ENCODE measurements at regions not wholly inside any gene's neighbourhood (a gene's known extent, or its start where the extent isn't known, plus 50 kb on each side); places are given as distances from the start of the nearest gene placed in this dataset.

- H3K36me3 ChIP-seq (ENCODE audit: low read depth, missing control alignments): no peaks in the 10 kb centered on the region
- H3K27ac ChIP-seq: peak overlapping the region; percentile 55 to 82
- DNase-seq: no peak
- H3K27me3 ChIP-seq: no peaks in the 10 kb centered on the region
- no peak for TF ChIP-seq CTCF (IDR thresholded peaks at IDR 0.05)
- no peak for TF ChIP-seq POLR2A (IDR thresholded peaks at IDR 0.05)
- intact Hi-C loops (cut with DNase I; ENCODE audit: low total_unique reads): no loop called here
- H3K9me3 ChIP-seq: no peaks in the 10 kb centered on the region
- WGBS, 2 donors: 31 to 32% methylated on average over 9 of the region's 9 CpGs
- H3K4me3 ChIP-seq: no peak overlapping the region
- H3K4me1 ChIP-seq: peaks cover 39% of the 10 kb centered on the region
Observed at GRCh38 chr10:21314111-21314626, 211.3 kb downstream of the SKIDA1 start.

- H3K4me1 ChIP-seq: peaks cover 36% of the 10 kb centered on the region
- no peak for DNase-seq
- no peaks in the 10 kb centered on the region for H3K9me3 ChIP-seq
- peak overlapping the region; percentile 55 to 82 for H3K27ac ChIP-seq
- no peak for TF ChIP-seq POLR2A (IDR thresholded peaks at IDR 0.05)
- TF ChIP-seq CTCF (IDR thresholded peaks at IDR 0.05): no peak
- intact Hi-C loops (cut with DNase I; ENCODE audit: low total_unique reads): no loop called here
- H3K27me3 ChIP-seq: no peaks in the 10 kb centered on the region
- no peaks in the 10 kb centered on the region for H3K36me3 ChIP-seq (ENCODE audit: low read depth, missing control alignments)
- no peak overlapping the region for H3K4me3 ChIP-seq
- 69 to 84% methylated on average over 7 of the region's 7 CpGs for WGBS, 2 donors
Observed at GRCh38 chr10:21313691-21314090, 211.8 kb downstream of the SKIDA1 start.

- Histone ChIP-seq H3K4me3 (no peak overlapping the region), H3K27ac (no peak overlapping the region), H3K9me3 (no peaks in the 10 kb centered on the region), H3K27me3 (no peaks in the 10 kb centered on the region), H3K36me3 (ENCODE audit: low read depth, missing control alignments) (no peaks in the 10 kb centered on the region), H3K4me1 (peaks cover 36% of the 10 kb centered on the region)
- no peak for DNase-seq
- WGBS, 2 donors: 95 to 96% methylated on average over 6 of the region's 6 CpGs
- TF ChIP-seq CTCF (IDR thresholded peaks at IDR 0.05): no peak
- TF ChIP-seq POLR2A (IDR thresholded peaks at IDR 0.05): no peak
- intact Hi-C loops (cut with DNase I; ENCODE audit: low total_unique reads): no loop called here
Observed at GRCh38 chr10:21311426-21311825, 214.1 kb downstream of the SKIDA1 start.

- DNase-seq: no peak
- Histone ChIP-seq H3K27me3 (no peaks in the 10 kb centered on the region), H3K9me3 (no peaks in the 10 kb centered on the region), H3K36me3 (ENCODE audit: low read depth, missing control alignments) (no peaks in the 10 kb centered on the region), H3K27ac (no peak overlapping the region), H3K4me3 (no peak overlapping the region), H3K4me1 (peaks cover 16% of the 10 kb centered on the region)
- no peak for TF ChIP-seq CTCF (IDR thresholded peaks at IDR 0.05)
- WGBS, 2 donors: 71 to 79% methylated on average over 3 of the region's 3 CpGs
- intact Hi-C loops (cut with DNase I; ENCODE audit: low total_unique reads): no loop called here
Observed at GRCh38 chr10:21309427-21309826, 216.1 kb downstream of the SKIDA1 start.

GRCh38 chr10:21308946-21309345 is 216.5 kb downstream of the SKIDA1 start:
- no peak for DNase-seq
- Histone ChIP-seq H3K9me3 (no peaks in the 10 kb centered on the region), H3K27me3 (no peaks in the 10 kb centered on the region), H3K4me1 (peaks cover 12% of the 10 kb centered on the region), H3K36me3 (ENCODE audit: low read depth, missing control alignments) (no peaks in the 10 kb centered on the region), H3K4me3 (no peak overlapping the region), H3K27ac (no peak overlapping the region)
- TF ChIP-seq POLR2A (IDR thresholded peaks at IDR 0.05): no peak
- intact Hi-C loops (cut with DNase I; ENCODE audit: low total_unique reads): no loop called here
- 67 to 71% methylated on average over 4 of the region's 4 CpGs for WGBS, 2 donors
